ENCODE measurements at regions not wholly inside any gene's neighbourhood (a gene's known extent, or its start where the extent isn't known, plus 50 kb on each side); places are given as distances from the start of the nearest gene placed in this dataset.

DNA sequence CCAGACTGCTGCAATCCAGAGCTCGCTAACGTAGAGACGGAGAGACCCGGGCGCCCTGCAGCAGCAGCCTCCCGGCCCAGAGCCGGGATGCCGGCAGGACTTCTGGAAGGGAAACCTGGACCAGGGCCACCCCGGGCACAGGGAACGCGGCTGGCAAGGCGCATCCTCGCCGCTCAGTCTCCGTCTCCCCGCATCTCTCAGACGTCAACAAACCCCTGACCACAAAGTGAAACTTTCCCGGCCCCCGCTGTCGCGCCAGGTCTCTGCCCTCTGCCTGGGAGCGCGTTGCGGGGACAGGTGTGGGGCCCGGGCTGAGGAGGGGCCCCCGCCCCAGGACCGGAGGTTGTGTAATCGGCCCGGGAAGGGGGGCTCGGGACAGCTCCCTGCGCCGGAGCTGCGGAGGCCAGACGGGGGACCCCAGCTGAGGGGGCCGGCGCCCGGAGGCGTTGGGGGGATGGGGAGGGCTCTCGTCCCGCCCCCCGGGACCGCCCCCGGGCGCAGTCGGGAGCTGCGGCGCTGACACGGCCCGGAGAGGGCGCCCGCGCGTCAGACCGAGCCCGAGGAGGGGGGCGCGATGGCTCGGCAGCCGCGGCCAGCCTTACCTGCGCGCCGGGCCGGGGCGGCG, 116.6 kb upstream of the HIVEP3 start:
- DNase-seq (ENCODE audit: low read depth in 2 of 2): peak; percentile 10 to 22

DNA sequence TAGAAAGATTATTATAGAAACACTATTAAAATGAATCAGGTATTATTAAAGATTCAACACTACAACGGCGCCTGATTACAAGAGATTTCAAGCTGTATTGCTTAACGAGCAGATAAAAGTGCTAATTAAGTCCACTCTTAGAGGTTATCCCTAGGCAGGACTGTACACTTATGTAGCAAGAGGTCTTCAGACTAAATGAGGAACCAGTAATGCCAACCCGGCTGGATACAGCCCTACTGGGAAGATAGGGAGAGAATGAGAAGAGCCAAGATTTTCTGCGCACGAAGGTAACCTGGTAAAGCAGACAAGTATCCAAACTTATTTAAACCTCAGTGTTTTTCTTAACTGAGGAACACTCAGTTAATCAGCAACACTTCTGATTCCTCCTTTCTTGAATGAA, 115.7 kb upstream of the HIVEP3 start:
- DNase-seq (ENCODE audit: low read depth in 2 of 2): no peak

GRCh38 chr1:42033629-42034028, 114.9 kb upstream of the HIVEP3 start:
- DNase-seq (ENCODE audit: low read depth in 2 of 2): no peak

- DNase-seq (ENCODE audit: low read depth in 2 of 2): no peak
Observed at GRCh38 chr1:42017730-42018129, 99.0 kb upstream of the HIVEP3 start.

- no peak for DNase-seq (ENCODE audit: low read depth in 2 of 2)
Observed at GRCh38 chr1:42017259-42017658, 98.5 kb upstream of the HIVEP3 start.

- no peak for DNase-seq (ENCODE audit: low read depth in 2 of 2)
Observed at GRCh38 chr1:42014823-42015222, 96.1 kb upstream of the HIVEP3 start.

DNA sequence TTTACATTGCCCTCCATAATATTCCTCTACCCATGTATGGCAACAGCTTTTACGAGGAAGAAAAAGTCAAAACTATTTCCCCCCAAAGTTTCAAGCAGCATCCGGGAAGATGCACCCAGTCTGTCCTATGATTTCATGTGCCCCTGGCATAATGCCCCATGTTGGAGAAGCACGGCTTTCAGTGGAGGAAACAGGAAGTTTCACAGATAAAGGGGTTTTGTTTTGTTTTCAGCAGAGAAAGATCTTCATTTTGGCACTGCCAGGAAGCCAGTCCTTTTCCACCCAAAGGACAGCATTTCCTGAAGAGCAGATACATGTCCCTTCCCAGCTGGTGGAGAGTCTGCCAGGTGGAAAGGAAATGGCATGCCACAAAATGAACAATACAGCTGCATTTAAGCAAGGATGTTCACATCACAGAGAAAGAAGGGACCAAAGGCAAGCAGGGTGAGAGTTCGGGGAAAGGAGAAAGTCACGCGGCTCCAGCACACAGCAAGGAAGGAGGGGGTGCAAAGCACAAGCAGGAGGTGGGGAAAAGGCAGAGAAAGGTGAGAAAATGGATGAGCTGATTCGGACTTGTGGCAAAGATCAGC, 95.3 kb upstream of the HIVEP3 start:
- no peak for DNase-seq (ENCODE audit: low read depth in 2 of 2)

DNA sequence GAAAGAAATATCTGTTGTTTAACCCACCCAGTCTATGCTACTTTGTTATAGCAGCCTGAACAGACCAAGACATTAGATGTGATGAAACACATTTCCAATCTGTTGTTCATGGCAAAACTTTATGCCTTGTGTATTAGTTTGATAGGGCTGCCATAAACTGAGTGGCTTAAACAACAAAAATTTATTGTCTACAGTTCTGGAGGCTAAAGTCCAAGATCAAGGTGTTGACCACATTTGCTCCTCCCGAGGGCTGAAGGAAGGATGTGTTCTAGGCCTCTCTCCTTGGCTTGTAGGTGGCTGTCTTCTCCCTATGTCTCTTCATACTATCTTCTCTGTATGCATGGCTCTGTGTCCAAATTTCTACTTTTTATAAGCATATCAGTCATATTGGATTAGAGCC, 94.1 kb upstream of the HIVEP3 start:
- DNase-seq (ENCODE audit: low read depth in 2 of 2): no peak

DNA sequence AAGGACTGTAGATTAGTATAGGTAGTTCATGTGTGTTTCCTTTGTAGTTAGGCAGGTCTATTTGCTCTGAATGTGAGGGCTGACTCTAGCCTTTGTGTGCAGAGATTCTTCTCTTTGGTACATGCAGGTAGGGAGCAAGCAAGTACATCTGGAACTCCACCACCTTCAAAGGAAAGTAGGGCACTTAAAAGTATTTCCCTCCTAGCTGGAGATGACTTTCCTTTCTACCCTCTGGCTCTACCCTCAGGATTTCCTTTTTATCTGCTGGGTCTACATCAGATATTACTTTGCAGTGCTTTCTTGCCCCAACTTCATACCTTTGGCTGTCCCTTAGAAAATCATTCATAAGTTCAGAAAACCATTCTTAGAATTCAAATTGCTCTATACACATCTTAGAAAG, 91.7 kb upstream of the HIVEP3 start:
- no peak for DNase-seq (ENCODE audit: low read depth in 2 of 2)

- no peak for DNase-seq (ENCODE audit: low read depth in 2 of 2)
Observed at GRCh38 chr1:42008264-42008663, 89.5 kb upstream of the HIVEP3 start.

GRCh38 chr1:42006836-42007235, 88.1 kb upstream of the HIVEP3 start:
- DNase-seq (ENCODE audit: low read depth in 2 of 2): no peak

DNA sequence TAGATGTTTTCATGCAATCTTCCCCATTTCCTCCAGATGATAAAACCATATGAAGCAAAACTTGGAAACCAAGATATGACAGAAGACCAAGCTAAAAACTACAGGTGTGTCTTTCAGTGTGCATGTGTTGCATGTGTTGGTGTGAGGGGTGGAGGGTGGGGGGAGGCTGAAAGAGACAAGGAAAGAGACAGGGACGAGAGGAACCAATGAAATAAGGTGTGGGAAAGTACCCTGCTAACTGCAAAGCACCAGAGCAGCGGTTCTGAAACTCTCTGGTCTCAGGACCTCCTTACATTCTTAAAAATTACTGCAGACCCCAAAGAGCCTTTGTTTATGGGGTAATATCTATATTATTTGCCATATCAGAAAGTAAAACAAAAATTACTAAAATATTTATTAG, 87.4 kb upstream of the HIVEP3 start:
- DNase-seq (ENCODE audit: low read depth in 2 of 2): no peak

DNA sequence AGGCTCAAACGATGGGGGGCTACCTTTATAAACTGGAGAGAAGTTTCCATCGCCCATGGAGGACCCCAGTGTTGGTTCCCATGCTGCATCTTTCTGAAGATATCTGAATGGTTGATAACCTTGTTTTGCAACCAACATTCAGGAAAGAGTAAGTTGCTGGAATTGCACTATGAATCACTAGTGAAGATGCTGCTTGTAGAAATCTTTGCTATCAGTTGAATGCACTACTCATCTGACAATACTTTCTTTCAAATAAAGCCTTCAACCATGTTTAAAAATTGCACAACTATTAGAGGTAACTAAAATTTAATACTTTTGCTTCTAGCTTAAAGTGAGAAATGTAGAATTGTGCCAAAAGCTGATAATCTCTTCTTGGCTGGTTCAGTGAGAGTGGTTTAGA, 86.8 kb upstream of the HIVEP3 start:
- DNase-seq (ENCODE audit: low read depth in 2 of 2): no peak

- DNase-seq (ENCODE audit: low read depth in 2 of 2): no peak
Observed at GRCh38 chr1:42004860-42005259, 86.1 kb upstream of the HIVEP3 start.

DNA sequence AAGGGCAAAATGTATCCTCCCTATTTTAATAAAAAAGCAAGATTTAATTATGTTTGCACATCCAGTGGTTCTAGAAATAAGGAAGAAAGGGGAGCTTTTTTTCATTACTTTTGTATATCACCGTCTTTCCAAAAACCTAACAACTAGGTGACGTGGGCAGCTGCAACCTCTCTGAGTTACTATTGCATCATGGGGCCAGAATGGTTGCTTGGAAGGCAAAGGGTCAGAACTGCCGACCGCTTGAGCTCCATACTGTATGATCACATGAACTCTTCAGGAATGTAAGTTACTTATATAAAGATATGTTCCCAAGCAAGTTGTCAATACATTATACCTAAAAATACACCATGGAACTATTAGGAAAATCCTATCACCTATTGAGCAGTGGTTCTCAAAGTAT, 85.6 kb upstream of the HIVEP3 start:
- no peak for DNase-seq (ENCODE audit: low read depth in 2 of 2)

DNA sequence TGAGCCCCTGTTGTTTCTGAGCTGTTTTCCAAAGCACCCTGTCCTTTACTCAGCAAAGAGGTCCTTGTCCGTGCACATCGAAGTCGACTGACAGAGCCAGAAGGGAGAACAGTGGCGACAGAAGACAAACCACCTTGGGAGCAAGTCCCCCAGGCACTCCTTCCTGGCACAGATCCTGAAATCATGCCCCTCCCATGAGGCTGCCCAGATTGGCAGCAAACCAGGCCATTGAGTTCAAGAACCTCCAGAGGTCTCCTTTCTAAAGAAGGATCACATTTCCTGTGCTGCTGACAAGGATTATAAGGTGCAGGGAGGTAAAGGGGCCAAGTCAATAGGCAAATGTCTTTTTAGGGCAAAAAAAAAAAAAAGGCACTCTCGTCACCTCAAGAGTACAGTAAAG, 84.7 kb upstream of the HIVEP3 start:
- DNase-seq (ENCODE audit: low read depth in 2 of 2): no peak

- no peak for DNase-seq (ENCODE audit: low read depth in 2 of 2)
Observed at GRCh38 chr1:42002220-42002619, 83.5 kb upstream of the HIVEP3 start.

GRCh38 chr1:42000766-42001165, 82.0 kb upstream of the HIVEP3 start:
- no peak for DNase-seq (ENCODE audit: low read depth in 2 of 2)

GRCh38 chr1:41999884-42000283, 81.2 kb upstream of the HIVEP3 start:
- no peak for DNase-seq (ENCODE audit: low read depth in 2 of 2)

DNA sequence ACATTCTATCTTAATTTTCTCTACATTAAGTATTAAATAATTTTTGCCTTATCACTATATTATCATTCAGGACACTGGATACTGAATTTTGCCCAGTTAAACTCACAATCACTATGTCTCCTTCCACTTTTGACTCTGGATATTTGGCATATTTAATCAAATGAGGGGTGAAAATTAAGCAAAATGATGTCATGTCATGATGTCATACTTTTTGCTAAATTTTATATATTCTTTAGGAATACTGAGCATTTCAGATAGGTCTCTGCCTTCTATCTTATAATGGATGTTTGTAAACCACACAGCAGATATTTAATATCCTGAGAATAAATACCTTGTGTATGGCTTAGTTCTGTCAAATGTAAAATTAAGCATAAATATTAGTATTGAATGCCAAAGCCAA, 79.5 kb upstream of the HIVEP3 start:
- DNase-seq (ENCODE audit: low read depth in 2 of 2): no peak

DNA sequence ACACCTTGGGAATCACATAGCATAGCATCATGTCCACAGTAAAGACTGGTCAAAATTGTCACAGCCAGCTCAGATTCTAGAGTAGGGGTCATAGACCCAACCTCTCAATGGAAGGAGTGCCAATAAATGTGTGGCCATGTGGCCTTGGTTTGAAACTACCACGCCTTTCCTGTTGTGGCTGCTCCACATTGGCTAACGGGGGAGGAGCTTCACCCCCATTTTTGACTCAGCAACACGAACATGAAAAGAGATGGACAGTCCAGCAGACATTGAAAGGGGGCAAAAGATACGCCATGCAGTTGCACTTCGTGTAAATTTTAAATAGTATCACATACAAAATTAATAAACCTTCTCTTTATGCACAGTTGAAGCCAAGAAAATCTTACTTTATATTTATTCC, 78.4 kb upstream of the HIVEP3 start:
- DNase-seq (ENCODE audit: low read depth in 2 of 2): no peak

DNA sequence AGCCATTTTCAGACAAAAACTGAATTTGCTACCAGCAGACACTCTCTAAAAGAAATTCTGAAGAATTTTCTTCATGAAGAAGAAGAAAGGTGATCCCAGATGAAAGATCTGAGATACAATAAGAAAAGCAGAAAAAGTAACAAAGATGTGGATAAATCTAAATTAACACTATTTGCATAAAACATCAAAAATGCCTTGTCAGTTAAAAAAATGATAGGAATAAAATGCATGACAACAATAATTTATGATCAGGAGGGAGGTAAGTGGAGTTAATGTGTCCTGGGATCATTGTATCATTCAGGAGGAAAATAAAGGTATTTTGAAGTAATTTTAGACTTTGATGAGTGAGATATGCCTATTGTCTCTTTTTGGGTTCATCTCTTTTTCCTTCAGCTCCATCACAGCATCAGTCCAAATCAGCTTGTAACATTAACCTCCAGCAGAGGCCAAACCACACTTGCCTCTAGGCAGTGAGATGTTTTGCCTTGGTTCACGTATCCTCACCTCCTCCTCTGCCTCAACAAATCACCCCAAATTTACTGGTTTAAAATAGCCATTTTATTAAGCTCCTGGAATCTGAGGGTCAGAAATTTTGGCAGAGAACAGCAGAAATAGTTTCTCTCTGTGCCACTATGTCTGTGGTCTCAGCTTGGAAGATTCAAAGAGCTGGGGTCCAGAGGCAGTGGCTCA, 76.9 kb upstream of the HIVEP3 start:
- no peak for DNase-seq (ENCODE audit: low read depth in 2 of 2)

DNA sequence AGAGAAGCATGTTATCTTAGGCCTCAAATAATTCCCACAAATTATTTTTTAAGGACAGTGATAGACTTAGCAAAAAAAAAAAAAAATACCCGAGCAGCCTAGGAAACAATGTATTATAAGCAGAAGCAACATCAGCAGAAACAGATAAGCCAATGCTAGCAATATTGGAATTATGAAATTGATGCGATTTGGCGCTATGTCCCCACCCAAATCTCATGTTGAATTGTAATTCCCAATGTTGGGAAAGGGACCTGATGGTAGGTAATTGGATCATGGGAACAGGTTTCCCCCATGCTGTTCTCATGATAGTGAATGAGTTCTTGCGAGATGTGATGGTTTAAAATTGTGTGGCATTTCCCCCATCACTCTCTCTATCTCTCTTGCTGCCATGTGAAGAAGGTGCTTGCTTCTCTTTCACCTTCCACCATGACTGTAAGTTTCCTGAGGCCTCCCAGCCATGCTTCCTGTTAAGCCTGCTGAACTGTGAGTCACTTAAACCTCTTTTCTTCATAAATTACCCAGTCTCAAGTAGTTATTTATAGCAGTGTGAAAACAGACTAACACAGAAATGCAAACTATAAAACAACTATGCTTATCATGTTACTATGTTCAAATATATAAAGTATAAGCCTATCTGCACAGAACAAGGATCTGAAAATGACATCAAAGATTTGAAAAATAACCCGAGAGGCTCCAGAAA, 75.6 kb upstream of the HIVEP3 start:
- no peak for DNase-seq (ENCODE audit: low read depth in 2 of 2)
